SK-N-SH (cell line): ENCODE measurements at regions not wholly inside any gene's neighbourhood (a gene's known extent, or its start where the extent isn't known, plus 50 kb on each side); places are given as distances from the start of the nearest gene placed in this dataset.

Experiments used
- CTCF ChIA-PET: fragments of 300-600, 350-600 bp; formaldehyde crosslinking; extraction: SDS; loops from one replicate; lab custom pipeline; 2021; lab: Yijun Ruan, JAX
- POLR2A ChIA-PET: fragments of 350-600 bp; sonication (Branson Sonifier 250); formaldehyde crosslinking; extraction: SDS; loops from one replicate; lab custom pipeline; 2020; ENCODE audit warnings: antibody characterized with exemption, inconsistent platforms; lab: Yijun Ruan, JAX
- DNase-seq: peaks from one replicate; pipeline ENCODE4 v3.0.0; 2012
- H2AFZ ChIP-seq: fragments of 200-600 bp; sonication (generic); 2 replicates; pipeline ENCODE4 v1.8.1; 2016; ENCODE audit warnings: antibody characterized with exemption, mild to moderate bottlenecking, low read depth
- H3F3A ChIP-seq: fragments of 200-600 bp; sonication (generic); replicated peaks from 2 replicates; pipeline ENCODE3; 2016; ENCODE audit warnings: antibody characterized with exemption, mild to moderate bottlenecking; ENCODE audit not compliant: insufficient read depth
- H3K27ac ChIP-seq, 2 experiments: fragments of 200-500 bp in 1 of 2; fragments of 200-600 bp in 1 of 2; sonication (Bioruptor generic) in 1 of 2; sonication (generic), shearing (Covaris generic) in 1 of 2; 2 replicates each; pipeline versions ENCODE4 v1.5.1 to v1.6.1; 2014 to 2016; ENCODE audit warnings: low read depth in 2 of 2, inconsistent platforms in 1 of 2, low read length in 1 of 2, mild to moderate bottlenecking in 1 of 2, mixed read lengths in 1 of 2
- H3K27me3 ChIP-seq: fragments of 200-600 bp; sonication (generic), shearing (Covaris generic); 2 replicates; pipeline ENCODE4 v1.6.1; 2016; ENCODE audit warnings: mixed run types; ENCODE audit not compliant: insufficient read depth
- H3K36me3 ChIP-seq, 2 experiments: fragments of 200-500 bp in 1 of 2; fragments of 200-600 bp in 1 of 2; sonication (Bioruptor generic) in 1 of 2; sonication (generic) in 1 of 2; replicated peaks in 1 of 2; 2 replicates each; pipeline versions ENCODE3 to v1.5.1; 2014 to 2016; ENCODE audit warnings: low read length in 1 of 2, mild to moderate bottlenecking in 1 of 2; ENCODE audit not compliant: insufficient read depth in 2 of 2, control insufficient read depth in 1 of 2
- H3K4me1 ChIP-seq, 2 experiments: fragments of 200-500 bp in 1 of 2; fragments of 200-600 bp in 1 of 2; sonication (Bioruptor generic) in 1 of 2; sonication (generic), shearing (Covaris generic) in 1 of 2; 2 replicates each; pipeline versions ENCODE4 v1.5.1 to v1.6.1; 2014 to 2016; ENCODE audit warnings: low read depth in 1 of 2, low read length in 1 of 2, mixed run types in 1 of 2; ENCODE audit not compliant: insufficient read depth in 2 of 2, control insufficient read depth in 1 of 2
- H3K4me2 ChIP-seq: fragments of 200-600 bp; sonication (generic), shearing (Covaris generic); 2 replicates; pipeline ENCODE4 v1.6.1; 2017; ENCODE audit warnings: mixed run types
- H3K4me3 ChIP-seq, 2 experiments: fragments of 200-500 bp in 1 of 2; fragments of 200-600 bp in 1 of 2; sonication (Bioruptor generic) in 1 of 2; sonication (generic), shearing (Covaris generic) in 1 of 2; 2 replicates each; pipeline versions ENCODE4 v1.5.1 to v1.8.1; 2014 to 2016; ENCODE audit warnings: low read depth in 2 of 2, inconsistent platforms in 1 of 2, low read length in 1 of 2, mild to moderate bottlenecking in 1 of 2, mixed read lengths in 1 of 2, moderate library complexity in 1 of 2
- H3K79me2 ChIP-seq: fragments of 200-600 bp; sonication (generic); 2 replicates; pipeline ENCODE4 v1.8.1; 2017; ENCODE audit warnings: mild to moderate bottlenecking; ENCODE audit not compliant: insufficient read depth
- H3K9ac ChIP-seq: fragments of 200-600 bp; sonication (generic); 2 replicates; pipeline ENCODE4 v1.6.1; 2017; ENCODE audit warnings: mixed run types
- H3K9me2 ChIP-seq: fragments of 200-600 bp; sonication (generic); 2 replicates; pipeline ENCODE4 v1.6.1; 2017; ENCODE audit warnings: mixed run types
- H3K9me3 ChIP-seq: fragments of 200-600 bp; sonication (generic); 2 replicates; pipeline ENCODE4 v1.6.1; 2017; ENCODE audit warnings: mixed run types, mild to moderate bottlenecking, moderate library complexity
- H4K20me1 ChIP-seq: fragments of 200-600 bp; sonication (generic); 2 replicates; pipeline ENCODE4 v1.6.1; 2017; ENCODE audit warnings: mild to moderate bottlenecking, mixed run types; ENCODE audit not compliant: insufficient read depth
- CHD2 ChIP-seq: fragments of 150-350 bp; IDR thresholded peaks from 2 replicates; pipeline ENCODE4 v1.6.1; 2018; ENCODE audit warnings: low read length; ENCODE audit not compliant: partially characterized antibody
- ELF1 ChIP-seq: IDR thresholded peaks from 2 replicates; pipeline ENCODE4 v1.4.0; 2012
- EZH2phosphoT487 ChIP-seq: fragments of 200-600 bp; sonication (generic); IDR thresholded peaks from 2 replicates; pipeline ENCODE4 v1.6.1; 2017; ENCODE audit warnings: low read depth, mixed run types, mild to moderate bottlenecking, antibody characterized with exemption, moderate library complexity, borderline replicate concordance
- FOSL2 ChIP-seq: IDR thresholded peaks from 2 replicates; pipeline ENCODE4 v1.4.0; 2012; ENCODE audit warnings: low read depth, mild to moderate bottlenecking, moderate library complexity, borderline replicate concordance
- FOXJ3 ChIP-seq: sonication (generic); formaldehyde crosslinking; IDR thresholded peaks from 2 replicates; pipeline ENCODE4 v1.5.1; 2020; ENCODE audit warnings: mild to moderate bottlenecking, missing genetic modification reagents
- FOXM1 ChIP-seq: IDR thresholded peaks from 2 replicates; pipeline ENCODE4 v1.4.0; 2012; ENCODE audit warnings: low read depth, mild to moderate bottlenecking
- GABPA ChIP-seq: IDR thresholded peaks from 2 replicates; pipeline ENCODE4 v1.4.0; 2012; ENCODE audit warnings: low read depth, mild to moderate bottlenecking
- GATA2 ChIP-seq: sonication (generic); formaldehyde crosslinking; IDR thresholded peaks from 2 replicates; pipeline ENCODE4 v1.5.0; 2020; ENCODE audit warnings: mild to moderate bottlenecking, missing genetic modification reagents
- MAX ChIP-seq: IDR thresholded peaks from 2 replicates; pipeline ENCODE4 v1.4.0; 2012; ENCODE audit warnings: low read depth
- MEF2A ChIP-seq: IDR thresholded peaks from 2 replicates; pipeline ENCODE4 v1.4.0; 2012; ENCODE audit warnings: low read depth, borderline replicate concordance
- MXI1 ChIP-seq: IDR thresholded peaks from 2 replicates; pipeline ENCODE4 v1.6.1; 2012; ENCODE audit warnings: mild to moderate bottlenecking, low read depth, low read length, improper control_type of control experiment
- NFIC ChIP-seq: IDR thresholded peaks from 2 replicates; pipeline ENCODE4 v1.4.0; 2012; ENCODE audit warnings: borderline replicate concordance
- NRF1 ChIP-seq: IDR thresholded peaks from 2 replicates; pipeline ENCODE4 v1.6.1; 2012; ENCODE audit warnings: low read depth, mild to moderate bottlenecking, low read length
- RAD21 ChIP-seq: IDR thresholded peaks from 2 replicates; pipeline ENCODE4 v1.6.1; 2012; ENCODE audit warnings: mild to moderate bottlenecking, low read length
- SIN3A ChIP-seq: IDR thresholded peaks from 2 replicates; pipeline ENCODE4 v1.6.1; 2012; ENCODE audit warnings: low read depth, mild to moderate bottlenecking, low read length, moderate library complexity, borderline replicate concordance
- TAF1 ChIP-seq: IDR thresholded peaks from 2 replicates; pipeline ENCODE4 v1.6.1; 2012; ENCODE audit warnings: low read depth, mild to moderate bottlenecking, low read length, moderate library complexity, borderline replicate concordance
- TCF12 ChIP-seq: IDR thresholded peaks from 2 replicates; pipeline ENCODE4 v1.4.0; 2012
- USF2 ChIP-seq: fragments of 150-350 bp; IDR thresholded peaks from 2 replicates; pipeline ENCODE4 v1.6.1; 2017; ENCODE audit warnings: antibody characterized with exemption, low read length, low read depth, borderline replicate concordance
- WGBS: methylation state at CpG from one replicate; pipeline ENCODE4 v1.1.6; 2017; ENCODE audit warnings: low lambda C conversion rate; 5-methylcytosine and 5-hydroxymethylcytosine counted together
- TF ChIP-seq, protein P1 (sequence below): IDR thresholded peaks from 2 replicates; pipeline ENCODE4 v1.4.0; 2012; ENCODE audit warnings: low read depth, borderline replicate concordance
- TF ChIP-seq, protein P2 (sequence below): IDR thresholded peaks from 2 replicates; pipeline ENCODE4 v1.6.1; 2012; ENCODE audit warnings: mild to moderate bottlenecking, low read depth, low read length, moderate library complexity

DNA sequence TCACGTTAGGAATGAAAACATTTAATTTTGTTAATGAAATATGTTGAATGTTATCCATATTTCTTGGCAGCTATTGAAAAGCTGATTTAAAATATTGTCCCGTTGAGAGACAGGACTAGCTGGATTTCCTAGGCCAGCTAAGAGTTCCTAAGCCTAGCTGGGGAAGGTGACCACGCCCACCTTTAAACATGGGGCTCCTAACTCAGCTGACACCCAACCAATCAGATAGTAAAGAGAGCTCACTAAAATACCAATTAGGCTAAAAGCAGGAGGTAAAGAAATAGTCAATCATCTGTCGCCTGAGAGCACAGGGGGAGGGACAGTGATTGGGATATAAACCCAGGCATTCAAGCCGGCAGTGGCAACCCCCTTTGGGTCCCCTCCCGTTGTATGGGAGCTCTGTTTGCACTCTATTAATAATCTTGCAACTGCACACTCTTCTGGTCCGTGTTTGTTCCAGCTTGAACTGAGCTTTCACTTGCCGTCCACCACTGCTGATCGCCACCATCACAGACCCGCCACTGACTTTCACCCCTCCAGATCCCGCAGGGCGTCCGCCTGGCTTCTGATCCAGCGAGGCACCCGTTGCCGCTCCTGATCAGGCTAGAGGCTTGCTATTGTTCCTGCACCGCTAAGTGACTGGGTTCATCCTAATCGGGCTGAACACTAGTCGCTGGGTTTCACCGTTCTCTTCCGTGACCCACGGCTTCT, 308.9 kb downstream of the GLUD2 start:
- POLR2A ChIA-PET: no interaction called here
- no peaks in the 10 kb centered on the region; the same call in 1 of the 2 replicates for H3K9me2 ChIP-seq
- CTCF ChIA-PET: interaction anchor here (0.6 kb wide), 1 partner anchor 67 kb away, joined by 4 read pairs; no protein-coding TSS in a partner anchor

GRCh38 chrX:121356850-121357171, 309.4 kb downstream of the GLUD2 start:
- Histone ChIP-seq H3F3A (no peaks in the 10 kb centered on the region), H3K9me3 (no peaks in the 10 kb centered on the region), H3K9ac (no peak overlapping the region), H3K27me3 (no peaks in the 10 kb centered on the region), H3K9me2 (no peaks in the 10 kb centered on the region; the same call in 1 of the 2 replicates), H4K20me1 (no peaks in the 10 kb centered on the region), H3K4me2 (no peak overlapping the region), H3K4me3 (no peak overlapping the region), H2AFZ (no peak overlapping the region), H3K36me3 (no peaks in the 10 kb centered on the region), H3K4me1 (no peaks in the 10 kb centered on the region), H3K79me2 (no peaks in the 10 kb centered on the region), H3K27ac (no peak overlapping the region)
- ChIA-PET CTCF (interaction anchor here (0.6 kb wide), 1 partner anchor 67 kb away, joined by 4 read pairs; no protein-coding TSS in a partner anchor), POLR2A (no interaction called here)
- DNase-seq: no peak
- 41% methylated on average over 6 of the region's 6 CpGs for WGBS
- TF ChIP-seq RAD21 (no peak), FOSL2 (no peak), USF2 (no peak), EZH2phosphoT487 (no peak), ELF1 (no peak), MXI1 (no peak), TCF12 (no peak), TAF1 (no peak), NRF1 (no peak), SIN3A (no peak), MAX (no peak), GATA2 (CRISPR knock-in tag) (no peak), FOXM1 (no peak)
- TF ChIP-seq, protein P1, sequence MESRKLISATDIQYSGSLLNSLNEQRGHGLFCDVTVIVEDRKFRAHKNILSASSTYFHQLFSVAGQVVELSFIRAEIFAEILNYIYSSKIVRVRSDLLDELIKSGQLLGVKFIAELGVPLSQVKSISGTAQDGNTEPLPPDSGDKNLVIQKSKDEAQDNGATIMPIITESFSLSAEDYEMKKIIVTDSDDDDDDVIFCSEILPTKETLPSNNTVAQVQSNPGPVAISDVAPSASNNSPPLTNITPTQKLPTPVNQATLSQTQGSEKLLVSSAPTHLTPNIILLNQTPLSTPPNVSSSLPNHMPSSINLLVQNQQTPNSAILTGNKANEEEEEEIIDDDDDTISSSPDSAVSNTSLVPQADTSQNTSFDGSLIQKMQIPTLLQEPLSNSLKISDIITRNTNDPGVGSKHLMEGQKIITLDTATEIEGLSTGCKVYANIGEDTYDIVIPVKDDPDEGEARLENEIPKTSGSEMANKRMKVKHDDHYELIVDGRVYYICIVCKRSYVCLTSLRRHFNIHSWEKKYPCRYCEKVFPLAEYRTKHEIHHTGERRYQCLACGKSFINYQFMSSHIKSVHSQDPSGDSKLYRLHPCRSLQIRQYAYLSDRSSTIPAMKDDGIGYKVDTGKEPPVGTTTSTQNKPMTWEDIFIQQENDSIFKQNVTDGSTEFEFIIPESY: no peak
- TF ChIP-seq, protein P2, sequence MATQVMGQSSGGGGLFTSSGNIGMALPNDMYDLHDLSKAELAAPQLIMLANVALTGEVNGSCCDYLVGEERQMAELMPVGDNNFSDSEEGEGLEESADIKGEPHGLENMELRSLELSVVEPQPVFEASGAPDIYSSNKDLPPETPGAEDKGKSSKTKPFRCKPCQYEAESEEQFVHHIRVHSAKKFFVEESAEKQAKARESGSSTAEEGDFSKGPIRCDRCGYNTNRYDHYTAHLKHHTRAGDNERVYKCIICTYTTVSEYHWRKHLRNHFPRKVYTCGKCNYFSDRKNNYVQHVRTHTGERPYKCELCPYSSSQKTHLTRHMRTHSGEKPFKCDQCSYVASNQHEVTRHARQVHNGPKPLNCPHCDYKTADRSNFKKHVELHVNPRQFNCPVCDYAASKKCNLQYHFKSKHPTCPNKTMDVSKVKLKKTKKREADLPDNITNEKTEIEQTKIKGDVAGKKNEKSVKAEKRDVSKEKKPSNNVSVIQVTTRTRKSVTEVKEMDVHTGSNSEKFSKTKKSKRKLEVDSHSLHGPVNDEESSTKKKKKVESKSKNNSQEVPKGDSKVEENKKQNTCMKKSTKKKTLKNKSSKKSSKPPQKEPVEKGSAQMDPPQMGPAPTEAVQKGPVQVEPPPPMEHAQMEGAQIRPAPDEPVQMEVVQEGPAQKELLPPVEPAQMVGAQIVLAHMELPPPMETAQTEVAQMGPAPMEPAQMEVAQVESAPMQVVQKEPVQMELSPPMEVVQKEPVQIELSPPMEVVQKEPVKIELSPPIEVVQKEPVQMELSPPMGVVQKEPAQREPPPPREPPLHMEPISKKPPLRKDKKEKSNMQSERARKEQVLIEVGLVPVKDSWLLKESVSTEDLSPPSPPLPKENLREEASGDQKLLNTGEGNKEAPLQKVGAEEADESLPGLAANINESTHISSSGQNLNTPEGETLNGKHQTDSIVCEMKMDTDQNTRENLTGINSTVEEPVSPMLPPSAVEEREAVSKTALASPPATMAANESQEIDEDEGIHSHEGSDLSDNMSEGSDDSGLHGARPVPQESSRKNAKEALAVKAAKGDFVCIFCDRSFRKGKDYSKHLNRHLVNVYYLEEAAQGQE: no peak

More for the DNA sequence above, 308.9 kb downstream of the GLUD2 start:
- no peak for TF ChIP-seq MEF2A
- TF ChIP-seq CHD2: no peak
- no peak for TF ChIP-seq GABPA
- TF ChIP-seq NFIC: no peak
- TF ChIP-seq EZH2phosphoT487: no peak
- TF ChIP-seq FOXJ3 (CRISPR knock-in tag): no peak
- DNase-seq: no peak
- Histone ChIP-seq H3F3A (no peaks in the 10 kb centered on the region), H3K4me1 (no peaks in the 10 kb centered on the region), H3K27me3 (no peaks in the 10 kb centered on the region), H3K4me2 (no peak overlapping the region), H3K79me2 (no peaks in the 10 kb centered on the region), H3K36me3 (no peaks in the 10 kb centered on the region), H4K20me1 (no peaks in the 10 kb centered on the region), H3K4me3 (no peak overlapping the region), H3K9ac (no peak overlapping the region), H3K9me3 (no peaks in the 10 kb centered on the region), H3K27ac (no peak overlapping the region), H2AFZ (no peak overlapping the region)
- 22% methylated on average over 22 of the region's 22 CpGs for whole genome bisulfite sequencing
